HL-60 (cell line): ENCODE measurements at regions not wholly inside any gene's neighbourhood (a gene's known extent, or its start where the extent isn't known, plus 50 kb on each side); places are given as distances from the start of the nearest gene placed in this dataset.

Source experiments
- DNase-seq, 2 experiments: peaks; one replicate each; pipeline ENCODE4 v3.0.0-alpha.2; 2010 to 2020; ENCODE audit warnings: low read depth in 1 of 2, low spot score in 1 of 2
- H3K27ac ChIP-seq: fragments of 250-450 bp; sonication (Bioruptor Pico); replicated peaks from 2 replicates; pipeline ENCODE4 v1.5.1; 2020; ENCODE audit warnings: mild to moderate bottlenecking, moderate library complexity
- H3K27me3 ChIP-seq: fragments of 250-450 bp; sonication (Bioruptor Pico); 2 replicates; pipeline ENCODE4 v1.5.1; 2021; ENCODE audit warnings: mild to moderate bottlenecking, moderate library complexity; ENCODE audit not compliant: insufficient read depth, poor library complexity, severe bottlenecking
- H3K4me3 ChIP-seq: replicated peaks from 2 replicates; pipeline ENCODE4 v1.5.1; 2011; ENCODE audit warnings: mild to moderate bottlenecking, control low read depth, low read length; ENCODE audit not compliant: insufficient read depth
- CTCF ChIP-seq: IDR thresholded peaks from one replicate; pipeline ENCODE4 v1.5.1; 2011; ENCODE audit warnings: low read length, control low read depth, inconsistent platforms; ENCODE audit not compliant: insufficient read depth
- GABPA ChIP-seq: IDR thresholded peaks from 2 replicates; pipeline ENCODE4 v1.6.1; 2012; ENCODE audit warnings: low read depth
- POLR2AphosphoS5 ChIP-seq: IDR thresholded peaks from 2 replicates; pipeline ENCODE4 v1.6.1; 2012; ENCODE audit warnings: low read depth
- REST ChIP-seq: IDR thresholded peaks from 2 replicates; pipeline ENCODE4 v1.6.1; 2012; ENCODE audit warnings: low read depth; ENCODE audit not compliant: insufficient replicate concordance
- SPI1 ChIP-seq: IDR thresholded peaks from 2 replicates; pipeline ENCODE4 v1.6.1; 2012; ENCODE audit warnings: low read depth, mild to moderate bottlenecking, borderline replicate concordance

GRCh38 chr2:18230668-18231067 is 329.8 kb downstream of the RDH14 start:
- Histone ChIP-seq H3K27me3 (no peaks in the 10 kb centered on the region), H3K27ac (no peak overlapping the region), H3K4me3 (no peak overlapping the region)
- TF ChIP-seq REST (no peak), CTCF (no peak)
- DNase-seq = no peak

- TF ChIP-seq CTCF (no peak), GABPA (no peak), POLR2AphosphoS5 (no peak), REST (no peak), SPI1 (no peak)
- Histone ChIP-seq H3K27me3 (no peaks in the 10 kb centered on the region), H3K4me3 (no peak overlapping the region), H3K27ac (no peak overlapping the region)
- DNase-seq = no peak
These were observed 340.8 kb downstream of the RDH14 start for GRCh38 chr2:18219676-18220075.

- H3K27ac ChIP-seq = no peak overlapping the region
- no peak overlapping the region for H3K4me3 ChIP-seq
- DNase-seq = no peak
- TF ChIP-seq CTCF (no peak), SPI1 (no peak)
- no peaks in the 10 kb centered on the region for H3K27me3 ChIP-seq
These were observed 339.9 kb downstream of the KCNS3 start for GRCh38 chr2:18218160-18218933.

- DNase-seq = no peak
- H3K27ac ChIP-seq = no peak overlapping the region
- H3K27me3 ChIP-seq = no peaks in the 10 kb centered on the region
- H3K4me3 ChIP-seq = no peak overlapping the region
- TF ChIP-seq SPI1 = no peak
- TF ChIP-seq POLR2AphosphoS5 = no peak
- TF ChIP-seq CTCF = no peak
- no peak for TF ChIP-seq GABPA
- no peak for TF ChIP-seq REST
These were observed 336.5 kb downstream of the KCNS3 start for GRCh38 chr2:18214936-18215335.
